ENCODE measurements at regions not wholly inside any gene's neighbourhood (a gene's known extent, or its start where the extent isn't known, plus 50 kb on each side); places are given as distances from the start of the nearest gene placed in this dataset.
"Not testable (repeated sequence)": the region's sequence is repeated elsewhere in the genome, so short reads cannot be mapped to it uniquely, and the experiment has no call there.

GRCh38 chr12:8328835-8329234 lies 101.4 kb upstream of the FAM90A1 start:
- FAIRE-seq; dilution Hi-C loops (cut with MboI; ENCODE audit: extremely low pct_ligation_motif_present, low sequenced_read_pairs): not testable (repeated sequence)

DNA sequence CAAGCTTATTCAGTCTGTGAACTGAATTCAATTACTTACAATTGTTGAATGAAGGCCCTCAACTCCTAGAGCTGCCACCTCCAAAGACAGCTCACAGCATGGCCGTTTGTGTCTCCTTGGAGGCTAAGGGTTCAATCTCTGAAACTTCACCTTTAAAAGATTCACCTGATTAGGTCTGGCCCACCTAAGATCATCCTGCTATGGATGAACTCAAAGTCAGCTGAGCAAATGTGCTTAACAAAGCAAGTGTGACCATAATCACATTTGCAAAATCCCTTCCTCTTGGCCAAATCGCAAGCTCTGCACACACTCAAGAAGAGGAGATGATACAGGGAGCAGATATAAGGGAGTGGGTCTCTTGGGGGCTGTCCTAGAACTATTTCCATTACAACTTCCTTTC lies 105.0 kb upstream of the FAM90A1 start:
- H3K4me2 ChIP-seq (ENCODE audit: control insufficient read depth, extremely low read depth, insufficient read depth, low read depth, low read length); H3K4me3 ChIP-seq (ENCODE audit: control insufficient read depth in 2 of 3, extremely low read depth in 1 of 3, insufficient read depth in 2 of 3, low read depth in 1 of 3, low read length in 3 of 3); H3K27me3 ChIP-seq (ENCODE audit: control insufficient read depth, extremely low read depth, insufficient read depth, low read length); H3K79me2 ChIP-seq (ENCODE audit: control insufficient read depth, insufficient read depth, low read length); H3K4me1 ChIP-seq (ENCODE audit: control insufficient read depth, extremely low read depth, insufficient read depth, low read length); H2AFZ ChIP-seq (ENCODE audit: control insufficient read depth, low read length); H3K27ac ChIP-seq (ENCODE audit: control insufficient read depth, insufficient read depth, low read length); H3K9me1 ChIP-seq (ENCODE audit: control insufficient read depth, extremely low read depth, insufficient read depth, low read length); dilution Hi-C loops (cut with MboI; ENCODE audit: extremely low pct_ligation_motif_present, low sequenced_read_pairs); H4K20me1 ChIP-seq (ENCODE audit: control insufficient read depth, extremely low read depth, insufficient read depth, low read length); DNase-seq (ENCODE audit: low read depth, low spot score); H3K36me3 ChIP-seq (ENCODE audit: control insufficient read depth in 2 of 2, extremely low read depth in 1 of 2, insufficient read depth in 2 of 2, low read length in 2 of 2); H3K9ac ChIP-seq (ENCODE audit: control insufficient read depth, extremely low read depth, insufficient read depth, low read length); FAIRE-seq; H3K9me3 ChIP-seq (ENCODE audit: control insufficient read depth, low read depth, low read length): not testable (repeated sequence)

More at GRCh38 chr12:8328835-8329234, 101.4 kb upstream of the FAM90A1 start:
- H4K20me1 ChIP-seq (ENCODE audit: control insufficient read depth, extremely low read depth, insufficient read depth, low read length); H3K4me1 ChIP-seq (ENCODE audit: control insufficient read depth, extremely low read depth, insufficient read depth, low read length); H3K27me3 ChIP-seq (ENCODE audit: control insufficient read depth, extremely low read depth, insufficient read depth, low read length); H3K9me1 ChIP-seq (ENCODE audit: control insufficient read depth, extremely low read depth, insufficient read depth, low read length); H3K4me2 ChIP-seq (ENCODE audit: control insufficient read depth, extremely low read depth, insufficient read depth, low read depth, low read length); H3K79me2 ChIP-seq (ENCODE audit: control insufficient read depth, insufficient read depth, low read length); H3K9me3 ChIP-seq (ENCODE audit: control insufficient read depth, low read depth, low read length); H3K9ac ChIP-seq (ENCODE audit: control insufficient read depth, extremely low read depth, insufficient read depth, low read length); H3K27ac ChIP-seq (ENCODE audit: control insufficient read depth, insufficient read depth, low read length); H3K4me3 ChIP-seq (ENCODE audit: control insufficient read depth in 2 of 3, extremely low read depth in 1 of 3, insufficient read depth in 2 of 3, low read depth in 1 of 3, low read length in 3 of 3); DNase-seq (ENCODE audit: low read depth, low spot score); H3K36me3 ChIP-seq (ENCODE audit: control insufficient read depth in 2 of 2, extremely low read depth in 1 of 2, insufficient read depth in 2 of 2, low read length in 2 of 2); H2AFZ ChIP-seq (ENCODE audit: control insufficient read depth, low read length): not testable (repeated sequence)

DNA sequence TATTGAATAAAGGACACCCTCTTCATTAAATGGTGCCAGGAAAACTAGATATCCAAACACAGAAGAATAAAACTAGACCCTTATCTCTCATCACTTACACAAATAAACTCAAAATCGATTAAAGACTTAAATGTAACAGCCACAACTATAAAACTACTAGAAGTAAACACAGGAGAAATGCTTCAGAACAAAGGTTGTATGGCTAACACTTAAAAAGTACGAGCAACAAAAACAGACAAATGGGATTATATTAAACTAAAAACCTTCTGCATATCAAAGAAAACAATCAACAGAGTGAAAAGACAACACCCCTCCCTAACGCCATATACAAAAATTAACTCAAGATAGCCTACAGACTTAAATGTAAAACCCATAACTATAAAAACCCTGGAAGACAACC lies 104.7 kb upstream of the CLEC6A start:
- dilution Hi-C loops (cut with MboI; ENCODE audit: extremely low pct_ligation_motif_present, low sequenced_read_pairs); H3K9me3 ChIP-seq (ENCODE audit: control insufficient read depth, low read depth, low read length): not testable (repeated sequence)

GRCh38 chr12:8354741-8355140 lies 101.0 kb upstream of the CLEC6A start:
- H3K9ac ChIP-seq (ENCODE audit: control insufficient read depth, extremely low read depth, insufficient read depth, low read length); H3K79me2 ChIP-seq (ENCODE audit: control insufficient read depth, insufficient read depth, low read length); H3K27ac ChIP-seq (ENCODE audit: control insufficient read depth, insufficient read depth, low read length); H2AFZ ChIP-seq (ENCODE audit: control insufficient read depth, low read length); H3K36me3 ChIP-seq (ENCODE audit: control insufficient read depth in 2 of 2, extremely low read depth in 1 of 2, insufficient read depth in 2 of 2, low read length in 2 of 2); FAIRE-seq; H4K20me1 ChIP-seq (ENCODE audit: control insufficient read depth, extremely low read depth, insufficient read depth, low read length); DNase-seq (ENCODE audit: low read depth, low spot score); dilution Hi-C loops (cut with MboI; ENCODE audit: extremely low pct_ligation_motif_present, low sequenced_read_pairs); H3K27me3 ChIP-seq (ENCODE audit: control insufficient read depth, extremely low read depth, insufficient read depth, low read length); H3K9me1 ChIP-seq (ENCODE audit: control insufficient read depth, extremely low read depth, insufficient read depth, low read length); H3K4me1 ChIP-seq (ENCODE audit: control insufficient read depth, extremely low read depth, insufficient read depth, low read length); H3K9me3 ChIP-seq (ENCODE audit: control insufficient read depth, low read depth, low read length); H3K4me2 ChIP-seq (ENCODE audit: control insufficient read depth, extremely low read depth, insufficient read depth, low read depth, low read length); H3K4me3 ChIP-seq (ENCODE audit: control insufficient read depth in 2 of 3, extremely low read depth in 1 of 3, insufficient read depth in 2 of 3, low read depth in 1 of 3, low read length in 3 of 3): not testable (repeated sequence)

More for the DNA sequence above, 104.7 kb upstream of the CLEC6A start:
- H3K9me1 ChIP-seq (ENCODE audit: control insufficient read depth, extremely low read depth, insufficient read depth, low read length); H3K36me3 ChIP-seq (ENCODE audit: control insufficient read depth in 2 of 2, extremely low read depth in 1 of 2, insufficient read depth in 2 of 2, low read length in 2 of 2); H3K27me3 ChIP-seq (ENCODE audit: control insufficient read depth, extremely low read depth, insufficient read depth, low read length); H3K4me3 ChIP-seq (ENCODE audit: control insufficient read depth in 2 of 3, extremely low read depth in 1 of 3, insufficient read depth in 2 of 3, low read depth in 1 of 3, low read length in 3 of 3); H3K4me1 ChIP-seq (ENCODE audit: control insufficient read depth, extremely low read depth, insufficient read depth, low read length); H3K79me2 ChIP-seq (ENCODE audit: control insufficient read depth, insufficient read depth, low read length); H4K20me1 ChIP-seq (ENCODE audit: control insufficient read depth, extremely low read depth, insufficient read depth, low read length); H3K4me2 ChIP-seq (ENCODE audit: control insufficient read depth, extremely low read depth, insufficient read depth, low read depth, low read length); H2AFZ ChIP-seq (ENCODE audit: control insufficient read depth, low read length); DNase-seq (ENCODE audit: low read depth, low spot score); H3K27ac ChIP-seq (ENCODE audit: control insufficient read depth, insufficient read depth, low read length); H3K9ac ChIP-seq (ENCODE audit: control insufficient read depth, extremely low read depth, insufficient read depth, low read length); FAIRE-seq: not testable (repeated sequence)

- DNase-seq (ENCODE audit: low read depth, low spot score); H3K9me3 ChIP-seq (ENCODE audit: control insufficient read depth, low read depth, low read length); H3K4me1 ChIP-seq (ENCODE audit: control insufficient read depth, extremely low read depth, insufficient read depth, low read length); H3K4me3 ChIP-seq (ENCODE audit: control insufficient read depth in 2 of 3, extremely low read depth in 1 of 3, insufficient read depth in 2 of 3, low read depth in 1 of 3, low read length in 3 of 3); FAIRE-seq; H3K79me2 ChIP-seq (ENCODE audit: control insufficient read depth, insufficient read depth, low read length); H3K27me3 ChIP-seq (ENCODE audit: control insufficient read depth, extremely low read depth, insufficient read depth, low read length); H3K4me2 ChIP-seq (ENCODE audit: control insufficient read depth, extremely low read depth, insufficient read depth, low read depth, low read length); H3K9me1 ChIP-seq (ENCODE audit: control insufficient read depth, extremely low read depth, insufficient read depth, low read length); H4K20me1 ChIP-seq (ENCODE audit: control insufficient read depth, extremely low read depth, insufficient read depth, low read length); H2AFZ ChIP-seq (ENCODE audit: control insufficient read depth, low read length); dilution Hi-C loops (cut with MboI; ENCODE audit: extremely low pct_ligation_motif_present, low sequenced_read_pairs); H3K9ac ChIP-seq (ENCODE audit: control insufficient read depth, extremely low read depth, insufficient read depth, low read length); H3K36me3 ChIP-seq (ENCODE audit: control insufficient read depth in 2 of 2, extremely low read depth in 1 of 2, insufficient read depth in 2 of 2, low read length in 2 of 2); H3K27ac ChIP-seq (ENCODE audit: control insufficient read depth, insufficient read depth, low read length): not testable (repeated sequence)
Observed at GRCh38 chr12:8355531-8355930, 100.2 kb upstream of the CLEC6A start.
